Body of pancreas (tissue), 4 donors: ENCODE measurements at regions not wholly inside any gene's neighbourhood (a gene's known extent, or its start where the extent isn't known, plus 50 kb on each side); places are given as distances from the start of the nearest gene placed in this dataset.

Source experiments
- ATAC-seq: fragments of 150-250 bp; one replicate; pipeline ENCODE4 v1.9.1; 2016
- DNase-seq, 4 donors: peaks; one replicate each; pipeline ENCODE4 v3.0.0-alpha.2; 2019
- H3K27ac ChIP-seq, 4 donors: fragments of 200-600 bp; sonication (generic); 1 replicate in 3 of 4; 2 replicates in 1 of 4; pipeline versions ENCODE4 v1.5.1 to v1.6.1; 2016 to 2019; ENCODE audit warnings: mild to moderate bottlenecking in 1 of 4, mixed read lengths in 1 of 4, moderate library complexity in 1 of 4
- H3K27me3 ChIP-seq, 2 donors: fragments of 200-600 bp; sonication (generic); one replicate each; pipeline ENCODE4 v1.6.0; 2016; ENCODE audit warnings: mild to moderate bottlenecking in 1 of 2
- H3K36me3 ChIP-seq, 2 donors: fragments of 200-600 bp; sonication (generic); replicated peaks in 1 of 2; 2 replicates each; pipeline ENCODE4 v1.5.1; 2016; ENCODE audit warnings: low read depth in 2 of 2; ENCODE audit not compliant: insufficient read depth in 1 of 2
- H3K4me1 ChIP-seq: fragments of 200-600 bp; sonication (generic); one replicate; pipeline ENCODE4 v1.6.0; 2016
- H3K4me3 ChIP-seq, 2 donors: fragments of 200-600 bp; sonication (generic); 1 replicate in 1 of 2; 2 replicates in 1 of 2; pipeline ENCODE4 v1.5.1; 2016 to 2019
- H3K9me3 ChIP-seq, 3 donors: fragments of 200-600 bp; sonication (generic); 1 replicate in 2 of 3; 2 replicates in 1 of 3; pipeline ENCODE4 v1.5.1; 2016
- CTCF ChIP-seq, 7 experiments: fragments of 450-650 bp in 4 of 7; fragments of 200-600 bp in 3 of 7; sonication (generic) in 3 of 7; IDR thresholded peaks; one replicate each; pipeline ENCODE4 v1.5.1; 2016 to 2019; ENCODE audit warnings: antibody characterized with exemption in 7 of 7
- POLR2A ChIP-seq, 3 donors: fragments of 450-650 bp; IDR thresholded peaks; one replicate each; pipeline ENCODE4 v1.6.1; 2016; ENCODE audit warnings: antibody characterized with exemption in 3 of 3, mild to moderate bottlenecking in 2 of 3
- WGBS, 2 donors: methylation state at CpG; one replicate each; pipeline ENCODE4 v1.1.5; 2017; 5-methylcytosine and 5-hydroxymethylcytosine counted together
- intact Hi-C: fragments of 100-400 bp; cut with DNase I; formaldehyde crosslinking; loops from one replicate; pipeline ENCODE4 v1.15.1; 2023

- no peak overlapping the region for H3K4me3 ChIP-seq
- peaks cover 12% of the 10 kb centered on the region for H3K4me1 ChIP-seq
- ATAC-seq (no peak), DNase-seq (no peak)
- intact Hi-C loops, result no loop called here
- no peak overlapping the region for H3K27ac ChIP-seq
- TF ChIP-seq CTCF (IDR thresholded peaks at IDR 0.05), result no peak
- no peak for TF ChIP-seq POLR2A (IDR thresholded peaks at IDR 0.05)
- no peaks in the 10 kb centered on the region for H3K36me3 ChIP-seq
- no peaks in the 10 kb centered on the region for H3K27me3 ChIP-seq
- no peaks in the 10 kb centered on the region for H3K9me3 ChIP-seq
- WGBS, 2 donors, result 83 to 96% methylated on average over 2 of the region's 2 CpGs
These were observed 55.9 kb upstream of the NFKB1 start for GRCh38 chr4:102445213-102445612.

- WGBS, 2 donors, result 51 to 63% methylated on average over 4 of the region's 4 CpGs
- ATAC-seq (no peak), DNase-seq (no peak)
- intact Hi-C loops, result no loop called here
- TF ChIP-seq CTCF (IDR thresholded peaks at IDR 0.05) (no peak), POLR2A (IDR thresholded peaks at IDR 0.05) (no peak)
- Histone ChIP-seq H3K27me3 (no peaks in the 10 kb centered on the region), H3K4me3 (no peak overlapping the region), H3K9me3 (no peaks in the 10 kb centered on the region), H3K27ac (no peak overlapping the region), H3K4me1 (peaks cover 4% of the 10 kb centered on the region), H3K36me3 (no peaks in the 10 kb centered on the region)
These were observed 53.7 kb upstream of the NFKB1 start for GRCh38 chr4:102447413-102447812.

- peak; percentile 66 for ATAC-seq
- Histone ChIP-seq H3K9me3 (no peaks in the 10 kb centered on the region), H3K27me3 (no peaks in the 10 kb centered on the region), H3K27ac (no peak overlapping the region), H3K4me3 (no peak overlapping the region), H3K4me1 (no peaks in the 10 kb centered on the region), H3K36me3 (no peaks in the 10 kb centered on the region)
- peak; percentile 43 to 69 (median 50) for DNase-seq
- TF ChIP-seq POLR2A (IDR thresholded peaks at IDR 0.05) (no peak), CTCF (IDR thresholded peaks at IDR 0.05) (peak; percentile 36 to 78 (median 73))
- intact Hi-C loops, result loop anchor here (10.0 kb wide), 2 partner anchors 555 to 655 kb away; no protein-coding TSS in a partner anchor
- WGBS, 2 donors, result 19 to 24% methylated on average over 4 of the region's 4 CpGs
These were observed 51.3 kb upstream of the NFKB1 start for GRCh38 chr4:102449751-102450352.

GRCh38 chr4:102451266-102451665, 49.9 kb upstream of the NFKB1 start:
- ATAC-seq, result no peak
- intact Hi-C loops, result loop anchor here (10.0 kb wide), 2 partner anchors 554 to 654 kb away; no protein-coding TSS in a partner anchor
- no peaks in the 10 kb centered on the region for H3K36me3 ChIP-seq
- DNase-seq, result no peak
- H3K27ac ChIP-seq, result no peak overlapping the region
- TF ChIP-seq CTCF (IDR thresholded peaks at IDR 0.05), result no peak
- TF ChIP-seq POLR2A (IDR thresholded peaks at IDR 0.05), result no peak
- 90 to 95% methylated on average over 4 of the region's 4 CpGs for WGBS, 2 donors
- H3K9me3 ChIP-seq, result no peaks in the 10 kb centered on the region
- no peaks in the 10 kb centered on the region for H3K4me1 ChIP-seq
- H3K27me3 ChIP-seq, result no peaks in the 10 kb centered on the region
- H3K4me3 ChIP-seq, result no peak overlapping the region
